IPS-18c (cell line): ENCODE measurements at regions not wholly inside any gene's neighbourhood (a gene's known extent, or its start where the extent isn't known, plus 50 kb on each side); places are given as distances from the start of the nearest gene placed in this dataset.

Experiments
- H3K4me3 ChIP-seq: 2 replicates; pipeline ENCODE4 v1.7.0; 2013; ENCODE audit warnings: low read depth, mild to moderate bottlenecking, low read length, moderate library complexity; ENCODE audit not compliant: insufficient read depth
- H3K9me3 ChIP-seq: one replicate; pipeline ENCODE4 v1.6.1; 2013; ENCODE audit warnings: mild to moderate bottlenecking, low read length, moderate library complexity; ENCODE audit not compliant: control insufficient read depth, insufficient read depth

GRCh38 chr12:92568691-92569090 is 134.1 kb upstream of the PLEKHG7 start:
- no peak overlapping the region for H3K4me3 ChIP-seq

GRCh38 chr12:92566448-92567019 is 136.3 kb upstream of the PLEKHG7 start:
- no peak overlapping the region for H3K4me3 ChIP-seq
- H3K9me3 ChIP-seq = no peaks in the 10 kb centered on the region

More at GRCh38 chr12:92568691-92569090, 134.1 kb upstream of the PLEKHG7 start:
- H3K9me3 ChIP-seq = no peaks in the 10 kb centered on the region

- H3K4me3 ChIP-seq = no peak overlapping the region
- no peaks in the 10 kb centered on the region for H3K9me3 ChIP-seq
These were observed 139.0 kb upstream of the PLEKHG7 start for GRCh38 chr12:92563819-92564218.

- Histone ChIP-seq H3K4me3 (no peak overlapping the region), H3K9me3 (no peaks in the 10 kb centered on the region)
These were observed 140.6 kb upstream of the PLEKHG7 start for GRCh38 chr12:92562063-92562734.

GRCh38 chr12:92561543-92561899 is 141.3 kb upstream of the PLEKHG7 start:
- no peak overlapping the region for H3K4me3 ChIP-seq
- no peaks in the 10 kb centered on the region for H3K9me3 ChIP-seq

- no peaks in the 10 kb centered on the region for H3K9me3 ChIP-seq
- no peak overlapping the region for H3K4me3 ChIP-seq
These were observed 141.9 kb upstream of the PLEKHG7 start for GRCh38 chr12:92560713-92561542.

GRCh38 chr12:92558806-92559205 is 144.0 kb upstream of the PLEKHG7 start:
- H3K4me3 ChIP-seq = no peak overlapping the region
- H3K9me3 ChIP-seq = no peaks in the 10 kb centered on the region

- Histone ChIP-seq H3K4me3 (no peak overlapping the region), H3K9me3 (no peaks in the 10 kb centered on the region)
These were observed 144.5 kb upstream of the PLEKHG7 start for GRCh38 chr12:92558215-92558773.

- H3K4me3 ChIP-seq = no peak overlapping the region
These were observed 145.4 kb upstream of the PLEKHG7 start for GRCh38 chr12:92557422-92557724.

GRCh38 chr12:92556637-92557421 is 146.0 kb upstream of the PLEKHG7 start:
- Histone ChIP-seq H3K4me3 (no peak overlapping the region), H3K9me3 (peaks cover 2% of the 10 kb centered on the region)

More at GRCh38 chr12:92557422-92557724, 145.4 kb upstream of the PLEKHG7 start:
- peaks cover 2% of the 10 kb centered on the region for H3K9me3 ChIP-seq

GRCh38 chr12:92556141-92556540 is 146.6 kb upstream of the PLEKHG7 start:
- Histone ChIP-seq H3K4me3 (no peak overlapping the region), H3K9me3 (peaks cover 2% of the 10 kb centered on the region)

- Histone ChIP-seq H3K9me3 (peaks cover 2% of the 10 kb centered on the region), H3K4me3 (no peak overlapping the region)
These were observed 148.4 kb upstream of the PLEKHG7 start for GRCh38 chr12:92554158-92555073.

GRCh38 chr12:92553389-92553788 is 149.4 kb upstream of the PLEKHG7 start:
- Histone ChIP-seq H3K9me3 (peaks cover 2% of the 10 kb centered on the region), H3K4me3 (no peak overlapping the region)

- no peak overlapping the region for H3K4me3 ChIP-seq
- peaks cover 2% of the 10 kb centered on the region for H3K9me3 ChIP-seq
These were observed 150.2 kb upstream of the PLEKHG7 start for GRCh38 chr12:92552412-92553108.

- Histone ChIP-seq H3K4me3 (no peak overlapping the region), H3K9me3 (peaks cover 2% of the 10 kb centered on the region)
These were observed 150.9 kb upstream of the PLEKHG7 start for GRCh38 chr12:92551853-92552397.

- H3K4me3 ChIP-seq = no peak overlapping the region
- H3K9me3 ChIP-seq = peaks cover 2% of the 10 kb centered on the region
These were observed 151.6 kb upstream of the PLEKHG7 start for GRCh38 chr12:92551210-92551609.
